Activated CD8-positive, alpha-beta memory T cell treated with anti-CD3 and anti-CD28 coated beads, Interleukin-2, amount 10 ng/mL, durations not matched to agents 7 days and 5 days (primary cell): ENCODE measurements at regions not wholly inside any gene's neighbourhood (a gene's known extent, or its start where the extent isn't known, plus 50 kb on each side); places are given as distances from the start of the nearest gene placed in this dataset.
"Not testable (repeated sequence)": the region's sequence is repeated elsewhere in the genome, so short reads cannot be mapped to it uniquely, and the experiment has no call there.

Experiments used
- ATAC-seq: fragments of 150-1000 bp; cut with Tn5 transposase; one replicate; pipeline ENCODE4 v1.10.0; 2021; ENCODE audit warnings: moderate library complexity
- CTCF ChIA-PET: fragments of 350-600 bp; sonication (Branson Sonifier 250); formaldehyde crosslinking; loops from one replicate; lab custom pipeline; 2021; ENCODE audit warnings: antibody characterized with exemption; lab: Charles Lee
- DNase-seq: peaks from one replicate; pipeline ENCODE4 v3.0.0-alpha.2; 2020
- H3K27ac Mint-ChIP-seq: one replicate; pipeline ENCODE4 v1.8.0; 2021; ENCODE audit warnings: mild to moderate bottlenecking, mixed read lengths
- H3K27me3 Mint-ChIP-seq: one replicate; pipeline ENCODE4 v1.8.0; 2021; ENCODE audit warnings: mixed read lengths
- H3K36me3 Mint-ChIP-seq: one replicate; pipeline ENCODE4 v1.8.0; 2021; ENCODE audit warnings: mild to moderate bottlenecking, mixed read lengths
- H3K4me1 Mint-ChIP-seq: one replicate; pipeline ENCODE4 v1.8.0; 2021; ENCODE audit warnings: mixed read lengths
- H3K4me3 Mint-ChIP-seq: one replicate; pipeline ENCODE4 v1.8.0; 2021; ENCODE audit warnings: mild to moderate bottlenecking, moderate library complexity, mixed read lengths
- H3K9me3 Mint-ChIP-seq: one replicate; pipeline ENCODE4 v1.8.0; 2022; ENCODE audit warnings: low read depth, mixed read lengths

GRCh38 chr18:1006965-1007364 is 102.3 kb downstream of the ADCYAP1 start:
- no peaks in the 10 kb centered on the region for H3K4me1 Mint-ChIP-seq
- no peak overlapping the region for H3K4me3 Mint-ChIP-seq
- ATAC-seq (no peak), DNase-seq (no peak)
- CTCF ChIA-PET = no interaction called here
- H3K9me3 Mint-ChIP-seq = no peaks in the 10 kb centered on the region
- H3K36me3 Mint-ChIP-seq = no peaks in the 10 kb centered on the region
- H3K27me3 Mint-ChIP-seq = no peaks in the 10 kb centered on the region
- H3K27ac Mint-ChIP-seq = no peak overlapping the region

DNA sequence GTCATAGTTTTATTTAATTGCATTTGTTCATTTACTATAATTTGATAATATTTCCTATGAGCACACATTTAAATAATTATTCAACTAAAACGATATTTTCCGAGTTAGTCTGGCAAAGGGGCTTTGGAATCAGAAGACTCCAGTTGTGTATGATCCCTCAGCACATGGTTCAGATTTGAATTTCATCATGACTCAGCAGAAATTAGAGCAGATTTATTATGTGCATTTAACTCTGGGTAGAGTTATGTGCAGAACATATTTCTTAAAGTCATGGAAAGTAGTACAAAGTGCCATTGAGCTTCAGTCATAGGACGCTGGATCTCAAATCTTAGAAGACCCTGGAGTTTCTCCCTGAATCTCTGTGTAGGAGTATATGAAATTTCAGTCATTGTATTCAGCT is 106.7 kb downstream of the ADCYAP1 start:
- Mint-ChIP-seq H3K27me3 (no peaks in the 10 kb centered on the region), H3K27ac (no peak overlapping the region)
- no peak for ATAC-seq

DNA sequence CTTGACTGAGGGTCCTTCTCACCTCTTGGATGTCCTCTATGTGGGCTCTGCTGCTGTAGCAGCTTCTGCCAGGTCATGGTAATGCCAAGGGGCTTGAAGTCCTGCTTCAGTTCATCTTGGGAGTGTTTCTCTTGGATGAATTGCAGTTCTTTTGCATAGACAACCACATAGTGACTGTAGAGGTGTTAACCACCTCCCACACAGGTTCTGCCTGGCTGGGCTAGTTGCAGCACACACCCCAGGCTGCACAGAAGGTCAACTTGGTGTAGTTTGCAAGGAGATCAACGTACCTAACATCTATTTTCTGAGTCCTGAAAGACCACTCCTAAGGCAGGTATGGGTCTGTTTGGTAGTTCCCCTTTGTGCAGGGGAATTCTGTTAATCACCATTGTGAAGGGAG is 108.1 kb downstream of the ADCYAP1 start:
- DNase-seq (no peak), ATAC-seq (no peak)
- no peaks in the 10 kb centered on the region for H3K4me1 Mint-ChIP-seq
- no peak overlapping the region for H3K27ac Mint-ChIP-seq
- no peaks in the 10 kb centered on the region for H3K9me3 Mint-ChIP-seq
- no peaks in the 10 kb centered on the region for H3K27me3 Mint-ChIP-seq
- CTCF ChIA-PET = no interaction called here
- no peak overlapping the region for H3K4me3 Mint-ChIP-seq
- H3K36me3 Mint-ChIP-seq = no peaks in the 10 kb centered on the region

More for the DNA sequence above, 106.7 kb downstream of the ADCYAP1 start:
- CTCF ChIA-PET = no interaction called here
- H3K4me3 Mint-ChIP-seq = no peak overlapping the region
- H3K9me3 Mint-ChIP-seq = no peaks in the 10 kb centered on the region
- DNase-seq = no peak
- no peaks in the 10 kb centered on the region for H3K4me1 Mint-ChIP-seq
- H3K36me3 Mint-ChIP-seq = no peaks in the 10 kb centered on the region

DNA sequence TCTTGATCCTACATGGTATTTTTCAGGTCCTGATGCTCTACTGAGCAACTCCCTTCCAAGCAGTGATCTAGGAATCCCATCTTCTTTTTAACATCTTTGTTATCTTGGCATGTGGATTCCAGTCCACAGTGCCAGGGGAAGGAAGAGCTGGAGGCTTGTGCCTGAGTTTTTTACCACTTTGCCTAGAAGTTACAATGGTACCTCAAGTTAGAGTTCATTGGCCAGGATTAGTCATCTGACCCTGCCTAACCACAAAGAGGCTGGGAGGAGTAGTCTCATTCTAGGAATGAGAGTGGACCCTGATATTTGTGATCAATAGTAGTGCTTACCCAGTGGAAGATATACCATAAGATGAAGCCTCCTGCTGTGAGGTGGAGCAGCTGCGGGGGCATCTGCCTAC is 109.3 kb downstream of the ADCYAP1 start:
- no peak for DNase-seq
- Mint-ChIP-seq H3K4me1 (no peaks in the 10 kb centered on the region), H3K27me3 (no peaks in the 10 kb centered on the region), H3K4me3 (no peak overlapping the region), H3K9me3 (no peaks in the 10 kb centered on the region), H3K36me3 (no peaks in the 10 kb centered on the region), H3K27ac (no peak overlapping the region)
- ATAC-seq = no peak
- CTCF ChIA-PET = no interaction called here

DNA sequence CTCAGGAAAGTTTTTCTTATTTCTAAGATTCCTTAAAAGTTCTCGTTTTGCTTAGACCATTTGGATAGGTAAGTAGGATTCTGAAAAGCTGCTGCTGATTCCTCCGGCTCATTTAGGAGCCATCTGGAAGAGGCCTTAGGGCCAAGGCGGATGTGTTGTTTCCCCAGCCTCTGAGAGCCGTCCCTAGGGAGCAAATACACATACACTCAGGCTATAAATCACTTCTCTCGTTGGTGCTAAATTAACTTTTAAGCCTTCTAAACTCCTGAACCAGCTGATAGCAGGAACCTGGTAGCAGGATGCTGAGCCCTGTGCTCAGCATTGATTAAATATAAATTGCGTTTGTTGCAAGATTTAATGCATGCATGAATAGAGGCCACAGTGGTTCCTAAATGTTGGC is 109.8 kb downstream of the ADCYAP1 start:
- DNase-seq = no peak
- CTCF ChIA-PET = no interaction called here
- no peaks in the 10 kb centered on the region for H3K4me1 Mint-ChIP-seq

DNA sequence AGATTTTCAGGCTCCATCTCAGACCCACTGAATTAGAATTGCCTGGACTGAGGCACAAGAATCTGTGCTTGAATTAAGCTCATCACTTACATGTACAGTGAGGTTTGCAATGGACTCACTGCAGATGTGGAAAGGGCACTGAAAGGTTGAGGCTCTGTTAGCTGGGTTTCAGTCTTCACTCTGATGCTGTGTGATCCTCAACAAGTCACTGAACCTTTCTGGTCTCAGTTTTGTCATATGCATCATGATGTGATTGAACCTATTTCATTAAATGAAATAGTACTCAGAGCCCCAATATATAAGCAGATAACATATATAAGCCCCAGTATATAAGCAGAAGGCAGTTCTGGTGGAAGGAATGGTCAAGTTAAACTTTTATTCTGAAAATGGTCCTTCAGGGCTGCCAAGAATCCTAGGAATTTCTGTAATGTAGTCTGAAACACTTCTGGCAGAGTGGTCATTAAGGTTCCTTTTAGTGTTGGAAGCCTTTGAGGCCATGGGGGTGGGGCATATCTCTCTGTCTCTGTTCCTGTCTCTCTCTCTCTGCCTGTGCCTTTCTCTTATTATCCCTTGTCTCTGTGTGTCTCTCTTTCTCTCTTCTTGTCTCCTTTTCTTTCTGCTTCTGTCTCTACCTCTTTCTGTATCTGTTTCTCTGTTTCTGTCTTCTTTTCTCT is 110.4 kb downstream of the ADCYAP1 start:
- Mint-ChIP-seq H3K27ac (no peak overlapping the region), H3K4me3 (no peak overlapping the region), H3K4me1 (no peaks in the 10 kb centered on the region), H3K9me3 (no peaks in the 10 kb centered on the region), H3K36me3 (no peaks in the 10 kb centered on the region), H3K27me3 (no peaks in the 10 kb centered on the region)
- no peak for ATAC-seq
- no peak for DNase-seq
- CTCF ChIA-PET = no interaction called here

More for the DNA sequence above, 109.8 kb downstream of the ADCYAP1 start:
- H3K4me3 Mint-ChIP-seq = no peak overlapping the region
- H3K9me3 Mint-ChIP-seq = no peaks in the 10 kb centered on the region
- H3K27ac Mint-ChIP-seq = no peak overlapping the region
- no peaks in the 10 kb centered on the region for H3K27me3 Mint-ChIP-seq
- H3K36me3 Mint-ChIP-seq = no peaks in the 10 kb centered on the region
- no peak for ATAC-seq

GRCh38 chr18:1015777-1016176 is 111.1 kb downstream of the ADCYAP1 start:
- CTCF ChIA-PET = no interaction called here
- DNase-seq (no peak), ATAC-seq (no peak)
- Mint-ChIP-seq H3K4me1 (no peaks in the 10 kb centered on the region), H3K4me3 (no peak overlapping the region), H3K36me3 (no peaks in the 10 kb centered on the region), H3K9me3 (no peaks in the 10 kb centered on the region), H3K27ac (no peak overlapping the region), H3K27me3 (no peaks in the 10 kb centered on the region)

DNA sequence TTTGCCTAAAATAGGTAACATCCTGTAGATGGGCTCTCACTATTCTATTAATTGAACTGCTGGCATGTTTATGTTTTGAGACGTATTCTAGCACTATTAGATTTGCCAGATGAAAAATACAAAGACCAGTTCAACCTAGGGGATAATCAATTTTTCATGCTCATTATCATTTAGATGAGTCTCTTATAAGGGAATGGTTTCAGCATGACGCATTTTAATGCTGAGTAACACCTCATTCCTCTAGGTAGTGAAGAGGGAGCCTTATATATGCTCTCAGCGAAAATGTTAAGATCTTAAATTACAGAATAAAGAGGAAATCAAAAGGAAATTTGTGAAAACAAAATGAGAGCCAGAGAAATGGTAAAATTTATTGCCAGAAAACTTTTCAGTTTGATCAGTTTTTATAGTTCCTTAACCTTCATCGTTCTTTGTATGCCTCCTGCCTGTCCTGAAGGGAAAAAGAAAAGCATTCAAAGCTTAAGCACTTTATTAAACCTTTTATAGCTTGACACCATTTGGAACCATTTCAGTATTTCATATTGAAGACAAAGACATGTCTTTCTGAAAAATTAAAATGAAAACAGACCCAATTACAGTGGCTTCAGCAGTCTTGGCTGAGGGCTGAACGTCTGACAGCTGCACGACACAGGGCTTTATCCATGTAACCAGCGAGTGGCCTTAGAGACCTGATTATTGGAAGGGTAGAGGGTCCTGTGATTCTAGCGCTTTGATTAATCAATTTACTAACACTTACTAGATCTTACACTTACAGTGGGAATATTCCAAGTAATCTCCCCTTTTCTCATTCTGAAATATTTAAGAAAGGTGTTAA is 112.8 kb downstream of the ADCYAP1 start:
- Mint-ChIP-seq H3K9me3 (no peaks in the 10 kb centered on the region), H3K27ac (no peak overlapping the region), H3K36me3 (no peaks in the 10 kb centered on the region), H3K4me3 (no peak overlapping the region), H3K4me1 (no peaks in the 10 kb centered on the region), H3K27me3 (no peaks in the 10 kb centered on the region)
- no peak for DNase-seq
- no peak for ATAC-seq
- CTCF ChIA-PET = no interaction called here

- no peaks in the 10 kb centered on the region for H3K36me3 Mint-ChIP-seq
- ATAC-seq (no peak), DNase-seq (no peak)
- H3K9me3 Mint-ChIP-seq = no peaks in the 10 kb centered on the region
- no peak overlapping the region for H3K27ac Mint-ChIP-seq
- CTCF ChIA-PET = no interaction called here
- no peak overlapping the region for H3K4me3 Mint-ChIP-seq
- H3K27me3 Mint-ChIP-seq = no peaks in the 10 kb centered on the region
- H3K4me1 Mint-ChIP-seq = no peaks in the 10 kb centered on the region
Observed at GRCh38 chr18:1018181-1018681, 113.6 kb downstream of the ADCYAP1 start.

DNA sequence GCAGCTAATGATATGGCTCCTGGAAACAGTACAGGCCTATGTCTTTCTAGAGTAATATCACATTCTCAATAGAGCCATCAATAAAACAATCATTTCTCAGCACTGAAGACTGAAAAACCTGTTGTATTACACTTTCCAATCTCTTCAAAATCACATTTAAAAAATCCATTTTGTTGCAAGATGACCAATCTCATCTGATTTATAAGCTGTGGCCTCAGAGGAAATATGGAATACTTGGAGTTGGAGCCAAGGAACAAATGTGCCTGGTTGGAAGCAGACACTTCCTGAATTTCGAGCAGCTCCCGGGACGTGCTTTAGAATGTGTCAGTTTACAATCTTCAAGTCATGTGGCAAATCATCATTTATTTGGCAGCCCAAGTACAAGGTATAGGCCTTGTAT is 114.5 kb downstream of the ADCYAP1 start:
- no peak for DNase-seq
- Mint-ChIP-seq H3K4me3 (no peak overlapping the region), H3K9me3 (no peaks in the 10 kb centered on the region), H3K27ac (no peak overlapping the region), H3K4me1 (no peaks in the 10 kb centered on the region), H3K36me3 (no peaks in the 10 kb centered on the region), H3K27me3 (no peaks in the 10 kb centered on the region)
- CTCF ChIA-PET = no interaction called here
- ATAC-seq = no peak

DNA sequence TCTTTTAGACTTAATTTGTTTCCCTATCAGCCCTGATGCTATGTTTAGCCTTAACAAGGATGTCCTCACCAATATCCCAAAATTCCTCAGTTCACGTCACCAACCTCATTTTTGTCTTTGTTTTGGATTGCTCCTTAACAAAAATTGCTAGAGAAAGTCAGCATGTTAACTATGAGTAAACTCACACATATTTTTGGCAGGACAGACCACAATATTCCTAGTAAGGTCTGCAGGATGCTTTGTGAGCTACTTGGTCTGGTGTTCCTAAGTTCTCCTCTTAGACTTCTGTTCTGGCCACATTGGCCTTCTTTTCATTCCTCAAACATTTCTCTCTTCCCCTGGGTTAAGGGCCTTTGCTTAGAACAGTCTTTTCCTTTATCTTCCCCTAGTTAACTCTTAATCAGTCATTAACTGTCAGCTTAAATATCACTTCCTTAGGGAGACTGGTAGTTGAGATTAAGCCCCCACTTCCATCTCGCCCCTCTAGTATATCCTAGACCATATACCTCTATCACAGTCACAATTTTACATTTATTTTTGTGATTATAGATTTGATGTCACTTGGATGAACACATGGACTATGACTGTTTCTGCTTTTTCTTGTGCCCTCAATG is 116.2 kb downstream of the ADCYAP1 start:
- H3K4me3 Mint-ChIP-seq = no peak overlapping the region
- no peaks in the 10 kb centered on the region for H3K27me3 Mint-ChIP-seq
- no peaks in the 10 kb centered on the region for H3K9me3 Mint-ChIP-seq
- CTCF ChIA-PET = interaction anchor here (0.6 kb wide), 1 partner anchor 58 kb away, joined by 3 read pairs; no protein-coding TSS in a partner anchor
- no peaks in the 10 kb centered on the region for H3K36me3 Mint-ChIP-seq
- ATAC-seq (no peak), DNase-seq (no peak)
- no peak overlapping the region for H3K27ac Mint-ChIP-seq
- H3K4me1 Mint-ChIP-seq = no peaks in the 10 kb centered on the region

- H3K4me3 Mint-ChIP-seq = no peak overlapping the region
Observed at GRCh38 chr18:1026930-1027329, 122.3 kb downstream of the ADCYAP1 start.

DNA sequence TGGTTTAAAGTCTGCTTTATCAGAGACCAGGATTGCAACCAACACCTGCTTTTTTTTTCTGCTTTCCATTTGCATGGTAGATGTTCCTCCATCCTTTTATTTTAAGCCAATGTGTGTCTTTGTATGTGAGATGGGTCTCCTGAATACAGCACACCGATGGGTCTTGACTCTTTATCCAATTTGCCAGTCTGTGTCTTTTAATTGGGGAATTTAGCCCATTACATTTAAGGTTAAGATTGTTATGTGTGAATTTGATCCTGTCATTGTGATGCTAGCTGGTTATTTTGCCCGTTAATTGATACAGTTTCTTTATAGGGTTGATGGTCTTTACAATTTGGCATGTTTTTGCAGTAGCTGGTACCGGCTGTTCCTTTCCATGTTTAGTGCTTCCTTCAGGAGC is 128.4 kb downstream of the ADCYAP1 start:
- H3K27me3 Mint-ChIP-seq, H3K27ac Mint-ChIP-seq, H3K36me3 Mint-ChIP-seq, H3K9me3 Mint-ChIP-seq, CTCF ChIA-PET, ATAC-seq, H3K4me1 Mint-ChIP-seq, H3K4me3 Mint-ChIP-seq, DNase-seq: not testable (repeated sequence)

More at GRCh38 chr18:1026930-1027329, 122.3 kb downstream of the ADCYAP1 start:
- no peaks in the 10 kb centered on the region for H3K27me3 Mint-ChIP-seq
- CTCF ChIA-PET = no interaction called here
- H3K27ac Mint-ChIP-seq = no peak overlapping the region
- peaks cover 5% of the 10 kb centered on the region for H3K9me3 Mint-ChIP-seq
- ATAC-seq (no peak), DNase-seq (no peak)
- no peaks in the 10 kb centered on the region for H3K4me1 Mint-ChIP-seq
- no peaks in the 10 kb centered on the region for H3K36me3 Mint-ChIP-seq

GRCh38 chr18:1034971-1035370 is 130.3 kb downstream of the ADCYAP1 start:
- H3K27me3 Mint-ChIP-seq = no peaks in the 10 kb centered on the region
- H3K4me3 Mint-ChIP-seq = no peak overlapping the region
- no peak overlapping the region for H3K27ac Mint-ChIP-seq
- H3K9me3 Mint-ChIP-seq = peaks cover 3% of the 10 kb centered on the region
- no peaks in the 10 kb centered on the region for H3K36me3 Mint-ChIP-seq
- DNase-seq (no peak), ATAC-seq (no peak)
- CTCF ChIA-PET = no interaction called here
- no peaks in the 10 kb centered on the region for H3K4me1 Mint-ChIP-seq
